SK-N-SH (cell line): ENCODE measurements at regions not wholly inside any gene's neighbourhood (a gene's known extent, or its start where the extent isn't known, plus 50 kb on each side); places are given as distances from the start of the nearest gene placed in this dataset.

Experiments used
- EP300 ChIP-seq, 2 experiments: IDR thresholded peaks; 2 replicates each; pipeline versions ENCODE4 v1.4.0 to v1.6.1; 2012; ENCODE audit warnings: borderline replicate concordance in 1 of 2, low read depth in 1 of 2, low read length in 1 of 2
- MXI1 ChIP-seq: IDR thresholded peaks from 2 replicates; pipeline ENCODE4 v1.6.1; 2012; ENCODE audit warnings: mild to moderate bottlenecking, low read depth, low read length, improper control_type of control experiment
- TCF12 ChIP-seq: IDR thresholded peaks from 2 replicates; pipeline ENCODE4 v1.4.0; 2012
- YY1 ChIP-seq: IDR thresholded peaks from 2 replicates; pipeline ENCODE4 v1.4.0; 2012; ENCODE audit warnings: low read depth, mild to moderate bottlenecking
- TF ChIP-seq, protein P1 (sequence below): IDR thresholded peaks from 2 replicates; pipeline ENCODE4 v1.6.1; 2012; ENCODE audit warnings: mild to moderate bottlenecking, low read depth, low read length, moderate library complexity
- TF ChIP-seq, protein P2 (sequence below): fragments of 200-600 bp; sonication (generic); IDR thresholded peaks from 2 replicates; pipeline ENCODE4 v1.6.1; 2017; ENCODE audit warnings: antibody characterized with exemption, mild to moderate bottlenecking, moderate library complexity

DNA sequence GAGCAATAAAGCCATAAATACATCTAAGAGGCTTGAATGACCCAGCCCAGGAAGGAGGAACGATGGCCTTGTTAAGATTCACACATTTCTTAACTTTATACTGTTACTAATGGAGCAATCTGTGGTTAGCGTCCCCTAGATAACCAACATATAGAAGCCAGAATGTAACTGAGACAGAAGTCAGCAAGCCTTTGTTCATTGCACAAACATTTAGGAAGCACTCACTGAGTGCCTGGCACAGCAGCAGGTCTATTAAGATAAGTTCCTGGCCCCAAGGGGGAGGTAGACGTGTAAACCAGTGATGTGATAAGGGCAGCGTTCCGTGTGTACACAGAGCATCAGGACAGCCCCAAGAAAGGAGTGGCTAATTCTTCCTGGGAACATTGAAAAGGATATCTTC, 63.6 kb upstream of the ATL2 start:
- TF ChIP-seq, protein P1, sequence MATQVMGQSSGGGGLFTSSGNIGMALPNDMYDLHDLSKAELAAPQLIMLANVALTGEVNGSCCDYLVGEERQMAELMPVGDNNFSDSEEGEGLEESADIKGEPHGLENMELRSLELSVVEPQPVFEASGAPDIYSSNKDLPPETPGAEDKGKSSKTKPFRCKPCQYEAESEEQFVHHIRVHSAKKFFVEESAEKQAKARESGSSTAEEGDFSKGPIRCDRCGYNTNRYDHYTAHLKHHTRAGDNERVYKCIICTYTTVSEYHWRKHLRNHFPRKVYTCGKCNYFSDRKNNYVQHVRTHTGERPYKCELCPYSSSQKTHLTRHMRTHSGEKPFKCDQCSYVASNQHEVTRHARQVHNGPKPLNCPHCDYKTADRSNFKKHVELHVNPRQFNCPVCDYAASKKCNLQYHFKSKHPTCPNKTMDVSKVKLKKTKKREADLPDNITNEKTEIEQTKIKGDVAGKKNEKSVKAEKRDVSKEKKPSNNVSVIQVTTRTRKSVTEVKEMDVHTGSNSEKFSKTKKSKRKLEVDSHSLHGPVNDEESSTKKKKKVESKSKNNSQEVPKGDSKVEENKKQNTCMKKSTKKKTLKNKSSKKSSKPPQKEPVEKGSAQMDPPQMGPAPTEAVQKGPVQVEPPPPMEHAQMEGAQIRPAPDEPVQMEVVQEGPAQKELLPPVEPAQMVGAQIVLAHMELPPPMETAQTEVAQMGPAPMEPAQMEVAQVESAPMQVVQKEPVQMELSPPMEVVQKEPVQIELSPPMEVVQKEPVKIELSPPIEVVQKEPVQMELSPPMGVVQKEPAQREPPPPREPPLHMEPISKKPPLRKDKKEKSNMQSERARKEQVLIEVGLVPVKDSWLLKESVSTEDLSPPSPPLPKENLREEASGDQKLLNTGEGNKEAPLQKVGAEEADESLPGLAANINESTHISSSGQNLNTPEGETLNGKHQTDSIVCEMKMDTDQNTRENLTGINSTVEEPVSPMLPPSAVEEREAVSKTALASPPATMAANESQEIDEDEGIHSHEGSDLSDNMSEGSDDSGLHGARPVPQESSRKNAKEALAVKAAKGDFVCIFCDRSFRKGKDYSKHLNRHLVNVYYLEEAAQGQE: no peak
- TF ChIP-seq, protein P2, sequence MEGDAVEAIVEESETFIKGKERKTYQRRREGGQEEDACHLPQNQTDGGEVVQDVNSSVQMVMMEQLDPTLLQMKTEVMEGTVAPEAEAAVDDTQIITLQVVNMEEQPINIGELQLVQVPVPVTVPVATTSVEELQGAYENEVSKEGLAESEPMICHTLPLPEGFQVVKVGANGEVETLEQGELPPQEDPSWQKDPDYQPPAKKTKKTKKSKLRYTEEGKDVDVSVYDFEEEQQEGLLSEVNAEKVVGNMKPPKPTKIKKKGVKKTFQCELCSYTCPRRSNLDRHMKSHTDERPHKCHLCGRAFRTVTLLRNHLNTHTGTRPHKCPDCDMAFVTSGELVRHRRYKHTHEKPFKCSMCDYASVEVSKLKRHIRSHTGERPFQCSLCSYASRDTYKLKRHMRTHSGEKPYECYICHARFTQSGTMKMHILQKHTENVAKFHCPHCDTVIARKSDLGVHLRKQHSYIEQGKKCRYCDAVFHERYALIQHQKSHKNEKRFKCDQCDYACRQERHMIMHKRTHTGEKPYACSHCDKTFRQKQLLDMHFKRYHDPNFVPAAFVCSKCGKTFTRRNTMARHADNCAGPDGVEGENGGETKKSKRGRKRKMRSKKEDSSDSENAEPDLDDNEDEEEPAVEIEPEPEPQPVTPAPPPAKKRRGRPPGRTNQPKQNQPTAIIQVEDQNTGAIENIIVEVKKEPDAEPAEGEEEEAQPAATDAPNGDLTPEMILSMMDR: no peak
- TF ChIP-seq MXI1 (no peak), EP300 (IDR thresholded peaks at IDR 0.05; ENCODE audit: borderline replicate concordance in 1 of 2, low read depth in 1 of 2, low read length in 1 of 2) (no peak), TCF12 (no peak), YY1 (no peak)
